D721Med (cell line): ENCODE measurements at regions not wholly inside any gene's neighbourhood (a gene's known extent, or its start where the extent isn't known, plus 50 kb on each side); places are given as distances from the start of the nearest gene placed in this dataset.
"Not testable (repeated sequence)": the region's sequence is repeated elsewhere in the genome, so short reads cannot be mapped to it uniquely, and the experiment has no call there.

Experiments
- DNase-seq: peaks from one replicate; pipeline ENCODE4 v3.0.0; 2011; ENCODE audit warnings: low spot score; ENCODE audit not compliant: insufficient read length
- FAIRE-seq: peaks from 2 replicates; lab custom pipeline; 2011; peaks lifted over from hg19 to GRCh38; lab: Jason Lieb, UNC
- CTCF ChIP-seq: IDR thresholded peaks from 2 replicates; pipeline ENCODE4 v1.5.1; 2012; ENCODE audit warnings: mild to moderate bottlenecking, control low read depth; ENCODE audit not compliant: insufficient read depth; ENCODE audit errors: missing control alignments

GRCh38 chr3:181929501-181929900, 217.8 kb downstream of the SOX2 start:
- no peak for TF ChIP-seq CTCF
- FAIRE-seq (no peak), DNase-seq (no peak)

GRCh38 chr3:181930105-181930504, 218.4 kb downstream of the SOX2 start:
- FAIRE-seq (no peak), DNase-seq (no peak)
- TF ChIP-seq CTCF, result no peak

GRCh38 chr3:181932039-181932438, 220.3 kb downstream of the SOX2 start:
- FAIRE-seq, result no peak
- no peak for DNase-seq
- TF ChIP-seq CTCF, result no peak

- FAIRE-seq (no peak), DNase-seq (no peak)
- no peak for TF ChIP-seq CTCF
Measured at GRCh38 chr3:181933052-181933618, 221.4 kb downstream of the SOX2 start.

GRCh38 chr3:181935915-181936314, 224.2 kb downstream of the SOX2 start:
- no peak for FAIRE-seq
- TF ChIP-seq CTCF, result no peak
- DNase-seq, result no peak

GRCh38 chr3:181936774-181937173, 225.0 kb downstream of the SOX2 start:
- FAIRE-seq (no peak), DNase-seq (no peak)
- TF ChIP-seq CTCF, result no peak

GRCh38 chr3:181938580-181938979, 226.9 kb downstream of the SOX2 start:
- not testable (repeated sequence) for FAIRE-seq, DNase-seq

- DNase-seq (no peak), FAIRE-seq (no peak)
- TF ChIP-seq CTCF, result no peak
Measured at GRCh38 chr3:181940703-181941102, 229.0 kb downstream of the SOX2 start.
